NOMO-1 treated with dmso at 0.1 percent for 144 hours (cell line): ENCODE measurements at regions not wholly inside any gene's neighbourhood (a gene's known extent, or its start where the extent isn't known, plus 50 kb on each side); places are given as distances from the start of the nearest gene placed in this dataset.
"Not testable (repeated sequence)": the region's sequence is repeated elsewhere in the genome, so short reads cannot be mapped to it uniquely, and the experiment has no call there.

ENCODE experiments used
- DNase-seq: peaks from one replicate; lab custom pipeline; 2025; ENCODE audit not compliant: unreplicated experiment; lab: John Stamatoyannopoulos, UW

DNA sequence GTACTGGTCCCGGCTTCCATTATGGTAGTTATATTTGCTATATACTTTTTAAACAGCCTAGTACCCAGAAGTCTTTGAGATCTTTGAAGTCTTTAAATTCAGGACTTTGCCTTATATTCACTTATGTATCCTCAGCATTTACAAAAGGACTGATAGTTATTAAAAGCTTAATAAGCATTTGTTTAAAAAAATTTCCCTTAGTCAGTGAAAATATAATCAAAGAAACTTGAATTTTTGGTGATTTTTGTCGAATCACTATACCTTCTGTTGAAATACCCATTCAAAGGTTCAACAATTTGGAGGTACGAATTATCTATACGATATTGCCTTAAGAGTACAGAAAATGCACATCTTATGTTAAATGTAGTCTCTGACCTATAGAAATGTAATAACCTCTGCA, 721.4 kb downstream of the NSUN3 start:
- DNase-seq = no peak

DNA sequence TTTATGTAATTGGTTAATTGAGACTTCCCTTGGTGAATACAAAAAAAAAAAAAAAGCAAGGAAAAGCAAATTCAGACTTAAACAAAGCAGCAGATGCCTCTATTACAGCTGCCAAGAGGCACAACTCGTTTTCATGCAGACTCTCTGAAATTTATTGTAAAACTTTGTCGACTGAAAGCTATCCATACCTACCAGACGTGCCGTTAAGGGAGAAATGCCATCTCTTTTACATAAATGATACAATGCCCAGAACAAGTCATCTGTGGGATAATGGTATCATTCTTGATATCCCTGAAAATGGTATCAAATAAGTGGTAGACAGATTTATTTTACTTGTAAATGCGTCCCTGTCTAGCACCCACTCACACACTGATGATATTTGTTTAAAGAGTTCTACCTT, 724.2 kb downstream of the NSUN3 start:
- DNase-seq = no peak

DNA sequence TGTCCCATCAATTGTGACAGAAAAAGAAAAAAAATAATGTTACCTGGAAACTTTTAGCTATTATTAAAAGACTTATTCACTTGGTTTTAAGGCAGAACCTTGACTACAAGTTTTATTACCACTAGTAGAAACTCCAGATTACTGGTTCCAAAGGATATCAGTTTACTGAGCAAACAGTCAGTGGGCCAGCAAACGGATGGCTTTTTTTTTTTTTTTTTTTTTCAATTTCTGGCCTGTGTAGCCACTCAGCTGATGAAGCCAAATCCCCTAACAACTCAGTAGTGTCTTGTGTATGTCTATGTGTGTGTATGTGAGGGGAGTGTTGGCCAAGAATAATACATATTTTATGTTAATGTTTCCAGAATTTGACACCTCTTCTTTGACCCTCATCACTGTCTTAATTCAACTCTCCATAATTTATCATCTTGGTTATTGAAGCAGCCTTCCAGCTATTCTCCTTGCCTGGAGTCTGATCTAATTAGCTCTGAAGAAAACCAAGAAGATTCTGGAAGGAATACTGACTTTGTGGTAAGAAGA, 724.9 kb downstream of the NSUN3 start:
- DNase-seq = no peak

DNA sequence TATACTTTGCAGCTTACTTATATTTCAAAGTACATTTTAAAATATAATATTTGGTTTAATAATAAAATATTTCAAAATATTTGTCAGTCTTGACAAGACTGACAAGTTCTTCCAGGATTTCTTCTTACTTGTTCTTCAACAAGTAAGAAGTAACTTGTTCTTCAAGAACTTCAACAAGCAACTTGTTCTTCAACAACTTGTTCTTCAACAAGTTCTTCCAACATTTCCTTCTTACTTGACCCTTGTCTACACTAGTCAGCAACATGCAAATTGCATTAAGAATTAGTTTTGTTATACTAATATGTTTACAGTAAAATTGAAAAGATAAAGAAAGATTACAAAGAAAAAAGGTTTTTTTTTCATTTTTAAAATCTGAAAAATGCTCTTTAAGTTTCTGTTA, 731.7 kb downstream of the NSUN3 start:
- no peak for DNase-seq

DNA sequence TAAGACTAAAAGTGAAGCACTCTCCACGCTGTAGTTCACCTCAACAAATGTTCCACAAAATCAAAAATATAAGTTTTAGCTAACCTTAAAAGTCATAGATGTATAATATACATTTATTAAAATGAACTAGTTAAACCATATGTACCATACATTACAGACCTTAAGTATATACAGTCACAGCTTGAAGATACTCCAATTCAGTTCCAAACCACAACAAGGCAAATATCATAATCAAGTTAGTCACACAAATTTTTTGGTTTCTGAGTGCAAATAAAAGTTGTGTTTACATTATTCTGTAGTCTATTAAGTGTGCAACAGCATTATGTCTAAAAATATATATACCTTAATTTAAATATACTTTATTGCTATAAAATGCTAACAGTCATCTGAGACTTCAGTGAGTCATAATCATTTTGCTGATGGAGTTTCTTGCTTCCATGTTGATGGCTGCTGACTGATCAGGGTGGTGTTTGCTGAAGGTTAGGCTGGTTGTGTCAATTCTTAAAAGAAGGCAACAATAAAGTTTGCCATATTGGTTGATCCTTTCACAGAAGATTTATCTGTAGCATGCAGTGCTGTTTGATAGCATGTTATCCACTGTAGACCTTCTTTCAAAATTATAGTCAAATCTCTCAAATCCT, 736.7 kb downstream of the NSUN3 start:
- no peak for DNase-seq

DNA sequence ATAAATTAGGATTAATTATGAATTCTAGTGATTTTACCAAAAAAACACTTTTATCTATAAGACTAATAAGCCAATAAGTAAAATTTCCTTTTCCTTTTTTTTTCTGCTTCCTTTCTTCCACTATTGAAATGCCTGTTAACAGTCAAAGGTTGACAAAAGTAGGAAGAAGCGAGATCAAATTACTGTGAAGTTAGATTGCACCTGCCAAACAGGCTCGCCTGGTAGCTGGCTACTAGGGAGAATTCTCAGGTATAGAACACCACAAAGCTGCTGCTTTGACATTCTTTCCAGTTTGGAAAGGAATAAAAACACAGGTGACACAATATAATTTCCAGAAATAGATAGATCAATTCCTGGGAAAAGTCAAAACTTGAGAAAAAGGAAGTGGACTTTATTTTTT, 749.0 kb downstream of the NSUN3 start:
- no peak for DNase-seq

DNA sequence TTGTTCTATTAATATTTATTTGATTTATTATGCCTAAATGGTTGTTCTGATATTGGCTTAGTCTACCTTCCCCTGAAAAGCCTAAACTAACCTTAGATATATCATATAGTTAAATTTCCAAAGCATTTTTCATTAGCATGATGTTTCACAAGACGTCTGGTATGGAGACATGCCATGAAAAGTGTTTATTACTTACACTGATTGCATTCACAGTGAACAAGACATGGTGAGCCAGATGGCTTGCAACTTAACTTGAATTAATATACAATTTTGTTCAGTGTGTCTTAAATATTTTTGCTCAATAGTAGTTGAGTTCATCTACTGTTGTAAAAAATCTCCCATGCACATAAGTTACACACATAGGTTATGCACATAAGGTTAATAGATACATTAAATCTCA, 758.4 kb downstream of the NSUN3 start:
- DNase-seq = no peak

DNA sequence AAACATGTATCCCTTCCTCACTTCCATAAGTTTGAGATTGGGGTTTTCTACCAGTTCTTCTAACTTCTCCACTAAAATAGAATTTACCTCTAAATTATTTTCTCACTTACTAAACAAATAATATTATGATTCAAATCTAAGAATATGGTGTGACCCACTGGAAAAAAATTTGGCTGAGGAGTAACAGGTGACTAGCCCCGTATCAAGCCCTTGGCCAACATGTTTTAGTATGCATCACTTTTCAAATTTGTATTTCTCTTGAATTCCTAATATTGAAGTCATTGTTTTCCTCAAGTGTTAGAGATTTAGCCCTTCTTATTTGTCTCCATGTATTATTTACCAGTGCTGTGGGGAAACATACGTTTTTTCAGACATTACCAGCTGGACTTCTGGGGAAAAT, 759.4 kb downstream of the NSUN3 start:
- no peak for DNase-seq

DNA sequence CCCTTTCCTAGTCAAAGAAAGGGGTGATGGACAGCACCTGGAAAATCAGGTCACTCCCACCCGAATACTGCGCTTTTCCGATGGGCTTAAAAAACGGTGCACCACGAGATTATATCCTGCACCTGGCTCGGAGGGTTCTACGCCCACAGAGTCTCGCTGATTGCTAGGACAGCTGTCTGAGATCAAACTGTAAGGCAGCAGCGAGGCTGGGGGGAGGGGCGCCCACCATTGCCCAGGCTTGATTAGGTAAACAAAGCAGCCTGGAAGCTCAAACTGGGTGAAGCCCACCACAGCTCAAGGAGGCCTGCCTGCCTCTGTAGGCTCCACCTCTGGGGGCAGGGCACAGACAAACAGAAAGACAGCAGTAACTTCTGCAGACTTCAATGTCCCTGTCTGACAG, 783.4 kb downstream of the NSUN3 start:
- not testable (repeated sequence) for DNase-seq

DNA sequence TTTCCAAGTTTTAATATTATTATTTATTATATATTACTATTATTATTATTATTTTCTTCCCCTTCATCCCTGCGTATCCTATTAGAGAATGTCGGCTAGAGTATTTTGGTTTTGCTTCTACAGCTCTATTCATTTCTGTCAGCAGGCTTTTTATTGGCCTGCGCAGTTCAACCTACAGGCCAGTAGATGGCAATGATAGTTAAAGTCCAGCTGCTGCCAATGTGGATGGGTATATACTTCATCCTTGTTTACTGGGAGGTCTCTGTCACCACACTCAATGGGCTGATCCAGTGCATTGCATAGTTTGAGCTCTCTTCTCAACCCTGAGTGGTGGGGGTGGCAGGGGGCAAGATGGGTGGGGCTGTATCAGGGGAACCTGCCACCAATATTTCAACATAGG, 799.8 kb downstream of the NSUN3 start:
- no peak for DNase-seq

DNA sequence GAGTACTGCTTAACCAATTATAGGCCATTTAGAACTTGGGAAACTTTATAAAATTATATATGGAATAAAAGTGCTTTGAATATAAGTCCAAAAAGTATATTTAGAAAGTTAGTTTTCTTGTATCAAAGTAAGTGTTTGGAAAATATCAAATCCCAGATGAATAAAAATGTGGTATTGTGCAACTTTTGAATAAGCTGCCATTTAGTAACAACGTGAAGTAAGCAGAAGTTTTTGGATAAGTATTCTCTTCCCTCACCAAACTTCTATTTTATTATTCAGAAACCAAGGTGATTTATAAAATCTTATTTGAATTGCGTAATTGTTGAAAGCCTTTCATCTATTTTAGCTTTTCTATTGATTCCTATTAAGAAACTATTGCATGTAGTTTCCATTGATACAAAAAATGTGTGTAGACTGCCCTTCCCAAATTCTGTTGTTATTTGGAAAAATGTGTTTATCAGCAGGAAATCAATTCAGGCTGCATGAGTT, 806.2 kb downstream of the NSUN3 start:
- DNase-seq = no peak

DNA sequence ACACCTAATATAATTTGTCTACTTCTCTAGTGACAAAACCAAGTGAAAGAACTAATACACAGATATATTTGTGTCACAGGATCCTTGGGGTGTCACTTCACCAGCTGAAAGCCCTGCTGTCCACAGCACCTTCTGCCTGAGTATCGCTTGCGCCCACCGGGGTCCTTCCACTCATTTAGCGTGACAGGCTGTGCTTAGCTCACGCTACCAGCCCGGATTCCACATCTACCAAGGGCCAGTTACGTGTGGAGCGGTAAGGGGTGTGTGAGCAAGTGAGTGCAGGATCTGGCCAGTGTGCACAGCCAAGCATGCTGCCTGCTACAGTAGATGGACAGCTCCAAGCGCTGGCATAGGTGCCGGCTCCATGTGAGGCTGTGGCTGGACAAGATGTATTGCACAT, 810.9 kb downstream of the NSUN3 start:
- DNase-seq = no peak

DNA sequence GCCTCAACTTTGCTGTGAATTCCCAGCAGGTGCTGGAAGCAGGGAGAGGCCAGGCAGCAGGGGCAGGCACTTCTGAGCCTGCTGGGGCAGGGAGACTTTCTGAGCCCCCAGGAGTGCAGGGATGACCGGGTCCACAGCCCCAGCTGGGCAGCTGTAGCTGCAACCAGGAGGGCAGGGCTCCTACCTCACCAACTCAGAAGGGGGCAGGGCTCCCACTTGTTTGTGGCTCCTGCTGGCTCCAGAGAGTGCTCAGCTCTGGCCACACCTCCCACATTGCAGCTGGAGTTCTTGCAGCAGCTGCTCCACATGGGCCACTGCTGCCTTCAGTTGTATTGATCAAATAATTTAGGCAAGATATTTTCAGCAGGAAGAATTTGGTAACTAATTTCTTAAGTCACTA, 812.3 kb downstream of the NSUN3 start:
- DNase-seq = no peak

DNA sequence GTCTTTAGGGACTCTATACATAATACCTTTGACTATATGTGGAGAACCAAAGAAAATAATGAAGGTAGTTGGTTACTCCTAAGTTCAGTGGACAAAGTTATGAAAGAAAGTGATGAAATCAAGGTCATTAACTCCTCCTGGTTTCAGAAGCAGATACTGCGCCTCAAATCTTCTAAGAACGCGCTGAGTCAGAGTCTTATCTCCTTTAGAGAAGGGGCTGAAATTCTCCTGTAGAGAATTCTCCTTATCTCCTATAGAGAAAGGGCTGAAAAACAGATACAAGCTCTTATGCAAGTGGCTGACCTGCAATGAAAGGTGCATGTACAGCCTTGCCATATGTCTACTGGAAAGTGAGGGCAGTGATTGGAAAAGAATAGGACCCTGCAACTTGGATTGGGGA, 824.2 kb downstream of the NSUN3 start:
- no peak for DNase-seq

DNA sequence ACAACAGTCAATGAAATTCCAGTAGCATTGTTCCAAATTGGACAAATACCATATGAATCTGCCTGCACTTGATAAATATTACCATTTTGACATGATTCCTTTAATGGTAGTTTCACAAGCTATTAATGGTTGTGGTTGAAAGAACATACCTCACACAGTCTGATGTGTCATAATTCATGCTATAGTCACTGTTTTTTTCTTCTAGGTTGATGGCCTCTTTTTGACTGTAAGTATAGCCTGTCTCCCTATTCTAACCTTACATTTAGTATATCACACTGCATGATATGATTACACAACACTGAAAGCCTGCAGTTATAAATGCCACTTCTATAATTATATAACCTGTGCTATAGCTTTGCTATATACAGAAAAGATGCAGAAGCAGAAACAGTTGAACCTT, 834.1 kb downstream of the NSUN3 start:
- no peak for DNase-seq

DNA sequence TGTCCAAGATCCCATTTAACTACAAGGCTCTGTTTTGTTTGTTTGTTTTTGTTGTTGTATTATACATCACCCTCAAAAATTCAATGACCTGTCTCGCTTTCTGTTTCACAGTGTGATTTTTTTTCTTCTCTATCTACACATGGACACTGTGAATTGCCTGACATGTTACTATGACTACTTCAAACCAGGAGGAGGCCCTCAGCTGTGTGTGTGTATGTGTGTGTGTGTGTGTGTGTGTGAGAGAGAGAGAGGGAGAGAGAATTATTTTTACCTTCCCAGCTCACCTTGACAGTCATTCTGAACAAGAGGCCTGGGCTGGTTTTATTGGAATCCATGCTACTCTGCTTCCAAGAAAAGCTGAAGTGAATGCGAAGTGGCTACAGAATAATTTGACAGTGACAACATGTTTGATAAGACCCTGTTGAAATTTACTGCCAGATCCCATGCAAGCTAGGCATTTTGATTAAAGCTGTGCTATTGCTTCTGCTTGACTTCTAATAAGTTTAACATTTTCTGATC, 841.4 kb downstream of the NSUN3 start:
- DNase-seq = no peak

DNA sequence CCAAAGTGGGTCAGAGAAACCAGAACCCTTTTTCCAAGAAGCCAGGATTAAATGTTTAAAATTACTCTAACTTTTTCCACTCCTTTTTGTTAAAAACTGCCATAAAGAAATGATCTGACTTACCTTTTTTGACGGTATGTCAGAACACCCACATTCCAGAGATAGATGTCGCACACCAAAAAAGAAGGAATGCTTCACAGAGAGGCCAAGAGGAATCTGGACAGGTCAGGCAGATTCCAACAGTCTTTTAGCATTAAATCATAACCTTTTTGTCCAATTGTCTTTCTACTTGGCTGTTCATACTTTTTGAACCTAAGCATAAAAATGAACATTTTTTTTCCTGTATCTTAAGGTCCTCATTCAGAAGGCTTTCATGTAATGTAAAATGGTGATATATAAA, 846.9 kb downstream of the NSUN3 start:
- no peak for DNase-seq

DNA sequence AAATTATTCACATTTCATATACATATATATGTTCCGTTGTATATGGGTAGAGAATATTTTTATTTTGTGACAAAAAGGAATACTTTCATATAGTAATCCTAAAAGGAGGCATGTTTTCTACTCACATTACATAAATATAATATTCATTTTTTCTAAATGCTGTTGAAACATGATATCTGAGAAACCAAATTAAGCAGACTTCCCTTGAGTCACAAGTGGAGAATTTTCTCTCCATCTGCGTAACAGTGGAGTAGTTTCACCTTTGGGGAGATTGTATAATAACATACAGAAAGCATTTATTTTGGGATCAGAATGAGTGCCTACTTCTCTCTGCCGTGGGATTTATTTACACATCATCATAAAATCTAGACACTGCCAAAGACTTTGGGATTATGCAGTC, 849.8 kb downstream of the NSUN3 start:
- no peak for DNase-seq

DNA sequence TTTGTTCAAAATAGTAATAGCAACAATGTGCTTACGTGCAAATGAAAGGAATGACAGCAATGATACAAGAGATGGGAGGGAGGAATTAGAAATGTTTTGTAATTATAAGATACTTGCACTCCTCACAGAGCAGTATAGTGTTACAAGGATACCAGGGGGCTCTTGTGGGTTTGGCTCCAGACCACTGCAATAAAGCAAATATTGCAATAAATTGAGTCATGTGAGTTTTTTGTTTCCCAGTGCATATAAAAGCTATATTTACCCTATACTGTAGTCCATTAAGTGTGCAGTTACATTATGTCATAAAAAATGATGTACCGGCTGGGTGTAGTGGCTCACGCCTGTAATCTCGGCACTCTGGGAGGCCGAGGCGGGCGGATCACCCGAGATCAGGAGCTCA, 864.3 kb downstream of the NSUN3 start:
- DNase-seq = no peak

DNA sequence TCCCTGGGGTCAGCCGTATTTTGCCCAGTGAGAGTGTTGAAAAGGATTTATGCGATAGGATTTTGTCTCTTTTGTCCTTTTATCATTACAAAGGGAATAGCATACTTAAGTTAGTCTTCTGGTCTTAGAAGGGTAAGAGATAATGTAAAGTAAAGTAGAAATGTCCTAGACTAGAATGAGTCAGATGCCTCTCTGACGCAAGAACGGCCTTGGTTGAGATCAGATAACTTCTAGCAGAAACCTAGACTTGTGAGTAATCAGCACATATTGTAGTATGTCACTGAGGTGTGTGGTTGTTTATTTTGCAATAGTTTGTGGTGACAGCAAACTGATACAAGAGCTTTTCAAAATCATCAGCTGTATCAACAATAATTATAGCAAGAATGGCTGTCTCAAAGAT, 866.1 kb downstream of the NSUN3 start:
- DNase-seq = no peak

DNA sequence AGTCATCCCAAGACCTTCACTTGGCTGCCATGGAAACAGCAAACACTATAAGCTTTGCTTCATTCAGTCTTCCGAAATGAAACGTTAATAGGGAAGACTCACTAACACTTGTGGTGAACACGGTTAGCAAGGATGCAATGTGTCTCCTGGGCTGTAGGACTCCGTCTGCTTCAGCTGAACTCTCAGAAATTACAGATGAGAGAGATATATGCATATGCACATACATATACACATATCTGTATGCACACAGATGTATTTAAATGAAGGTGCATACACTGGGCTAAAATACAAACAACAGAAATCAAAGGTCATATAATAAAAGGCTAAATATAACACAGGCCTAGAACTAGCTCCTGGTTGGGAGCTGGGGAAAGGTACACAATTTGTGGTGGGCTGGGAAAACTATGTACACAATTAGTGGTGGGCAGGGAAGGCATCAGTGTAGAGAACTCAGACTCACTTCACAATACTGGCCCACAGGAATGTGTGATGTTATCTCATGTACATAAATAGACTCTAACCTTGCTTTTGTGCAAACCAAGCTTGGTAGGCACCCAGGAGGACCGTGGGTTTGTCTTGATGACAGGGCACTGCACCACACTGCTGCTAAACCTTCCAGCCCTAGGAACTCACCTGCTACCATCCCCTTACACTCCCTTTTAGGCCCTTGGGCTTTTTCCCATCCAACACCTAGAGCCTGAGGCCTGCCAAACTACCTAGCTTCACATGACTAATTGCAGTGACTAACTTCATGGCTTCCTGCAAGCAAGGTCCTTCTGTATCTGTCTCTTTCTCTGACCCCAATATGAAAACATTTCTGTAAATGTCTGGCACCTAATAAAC, 873.1 kb downstream of the NSUN3 start:
- DNase-seq = no peak

DNA sequence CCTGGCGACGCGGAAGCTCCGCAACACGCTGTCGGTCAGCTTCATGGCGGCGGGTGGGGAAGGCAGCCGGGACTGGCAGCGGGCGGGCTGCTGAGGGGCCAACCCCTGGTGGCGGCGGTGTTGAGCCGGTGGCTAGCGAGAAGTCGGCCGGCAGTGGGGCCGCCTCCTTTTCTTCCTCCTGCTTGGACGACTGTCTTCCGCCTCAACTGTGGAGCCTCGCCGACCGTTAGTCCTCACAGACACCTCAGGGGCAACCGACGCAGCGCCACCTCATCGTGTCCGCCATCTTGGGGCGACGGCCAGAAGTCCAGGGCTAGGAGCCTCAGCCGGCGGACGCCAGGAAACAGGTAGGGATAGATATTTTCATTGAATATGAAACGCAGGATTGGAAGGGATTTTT, 875.1 kb downstream of the NSUN3 start:
- DNase-seq = no peak
